ENCODE measurements at regions not wholly inside any gene's neighbourhood (a gene's known extent, or its start where the extent isn't known, plus 50 kb on each side); places are given as distances from the start of the nearest gene placed in this dataset.

- H3K4me1 ChIP-seq: peaks cover 0 to 15% (median 0%) of the 10 kb centered on the region in 9 donors
- H3K36me3 ChIP-seq: no peaks in the 10 kb centered on the region
- ATAC-seq (no peak), DNase-seq (no peak)
- no peaks in the 10 kb centered on the region for H3K27me3 ChIP-seq
- H3K9me3 ChIP-seq: no peaks in the 10 kb centered on the region
- H3K4me3 ChIP-seq: no peak overlapping the region
- intact Hi-C loops (cut with DNase I): no loop called here
- TF ChIP-seq, protein P1, sequence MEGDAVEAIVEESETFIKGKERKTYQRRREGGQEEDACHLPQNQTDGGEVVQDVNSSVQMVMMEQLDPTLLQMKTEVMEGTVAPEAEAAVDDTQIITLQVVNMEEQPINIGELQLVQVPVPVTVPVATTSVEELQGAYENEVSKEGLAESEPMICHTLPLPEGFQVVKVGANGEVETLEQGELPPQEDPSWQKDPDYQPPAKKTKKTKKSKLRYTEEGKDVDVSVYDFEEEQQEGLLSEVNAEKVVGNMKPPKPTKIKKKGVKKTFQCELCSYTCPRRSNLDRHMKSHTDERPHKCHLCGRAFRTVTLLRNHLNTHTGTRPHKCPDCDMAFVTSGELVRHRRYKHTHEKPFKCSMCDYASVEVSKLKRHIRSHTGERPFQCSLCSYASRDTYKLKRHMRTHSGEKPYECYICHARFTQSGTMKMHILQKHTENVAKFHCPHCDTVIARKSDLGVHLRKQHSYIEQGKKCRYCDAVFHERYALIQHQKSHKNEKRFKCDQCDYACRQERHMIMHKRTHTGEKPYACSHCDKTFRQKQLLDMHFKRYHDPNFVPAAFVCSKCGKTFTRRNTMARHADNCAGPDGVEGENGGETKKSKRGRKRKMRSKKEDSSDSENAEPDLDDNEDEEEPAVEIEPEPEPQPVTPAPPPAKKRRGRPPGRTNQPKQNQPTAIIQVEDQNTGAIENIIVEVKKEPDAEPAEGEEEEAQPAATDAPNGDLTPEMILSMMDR (IDR thresholded peaks at IDR 0.05): no peak
- 92 to 96% methylated on average over 2 of the region's 2 CpGs for WGBS, 2 donors
- no peak overlapping the region for H3K27ac ChIP-seq
Measured at GRCh38 chr3:5039585-5039984, 60.3 kb downstream of the BHLHE40 start.

DNA sequence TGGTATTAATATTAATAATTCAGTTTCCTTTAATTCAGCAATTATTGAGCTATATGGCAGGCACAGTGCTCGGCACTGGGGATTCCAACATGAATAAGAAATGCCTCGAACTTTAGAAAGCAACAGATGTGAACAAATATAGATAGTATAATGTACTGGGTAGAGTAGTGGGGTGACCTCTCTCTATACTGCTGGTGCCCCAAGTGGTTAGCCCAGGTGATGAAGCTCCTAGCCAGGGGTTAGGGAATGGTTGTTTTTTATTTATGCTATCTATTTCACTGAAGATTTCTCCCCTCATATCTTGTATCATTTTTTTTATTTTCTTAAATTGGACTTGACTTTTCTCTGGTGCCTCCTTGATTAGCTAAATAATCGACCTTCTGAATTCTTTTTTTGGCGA is 62.1 kb downstream of the BHLHE40 start:
- H3K27ac ChIP-seq: no peak overlapping the region
- H3K4me3 ChIP-seq: no peak overlapping the region
- intact Hi-C loops (cut with DNase I): no loop called here
- H3K4me1 ChIP-seq: peaks cover 0 to 15% (median 0%) of the 10 kb centered on the region in 9 donors
- TF ChIP-seq, protein P1 (IDR thresholded peaks at IDR 0.05): no peak
- no peaks in the 10 kb centered on the region for H3K9me3 ChIP-seq
- ATAC-seq (no peak), DNase-seq (no peak)
- no peaks in the 10 kb centered on the region for H3K27me3 ChIP-seq
- no peaks in the 10 kb centered on the region for H3K36me3 ChIP-seq
- WGBS, 2 donors: 71 to 96% methylated on average over 4 of the region's 4 CpGs

DNA sequence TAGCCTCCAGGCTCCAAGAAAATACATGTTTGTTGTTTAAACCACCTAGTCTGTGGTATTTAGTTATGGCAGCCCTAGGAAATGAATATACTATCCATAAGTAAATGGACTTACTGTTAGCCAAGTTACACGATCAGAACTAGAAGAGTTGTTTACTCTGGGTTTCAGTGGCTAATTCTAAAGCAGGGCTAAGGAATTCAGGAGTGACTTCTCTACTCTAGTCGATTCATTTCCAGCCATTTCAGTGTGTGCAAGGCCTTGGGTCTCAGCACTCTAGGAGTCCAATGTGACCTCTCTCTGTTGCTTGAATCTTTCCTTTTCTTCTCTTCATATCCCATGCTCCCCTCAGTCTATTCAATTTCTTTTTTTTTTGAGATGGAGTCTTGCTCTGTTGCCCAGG is 66.7 kb downstream of the BHLHE40 start:
- intact Hi-C loops (cut with DNase I): no loop called here
- 84 to 92% methylated on average over 2 of the region's 2 CpGs for WGBS, 2 donors
- H3K27ac ChIP-seq: no peak overlapping the region
- no peaks in the 10 kb centered on the region for H3K27me3 ChIP-seq
- TF ChIP-seq, protein P1 (IDR thresholded peaks at IDR 0.05): no peak
- no peak overlapping the region for H3K4me3 ChIP-seq
- ATAC-seq: no peak
- no peaks in the 10 kb centered on the region for H3K4me1 ChIP-seq
- peaks cover 0 to 12% (median 0%) of the 10 kb centered on the region in 11 donors for H3K9me3 ChIP-seq
- no peaks in the 10 kb centered on the region for H3K36me3 ChIP-seq
- no peak for DNase-seq

GRCh38 chr3:5047764-5048419 is 68.7 kb downstream of the BHLHE40 start:
- 79 to 83% methylated on average over 3 of the region's 3 CpGs for WGBS, 2 donors
- Histone ChIP-seq H3K9me3 (peaks cover 0 to 12% (median 0%) of the 10 kb centered on the region in 11 donors), H3K4me1 (peaks cover 0 to 10% (median 0%) of the 10 kb centered on the region in 9 donors), H3K27ac (no peak overlapping the region), H3K4me3 (no peak overlapping the region), H3K36me3 (no peaks in the 10 kb centered on the region), H3K27me3 (no peaks in the 10 kb centered on the region)
- TF ChIP-seq, protein P1 (IDR thresholded peaks at IDR 0.05): no peak
- ATAC-seq: no peak
- intact Hi-C loops (cut with DNase I): no loop called here
- DNase-seq: no peak

Measured in heart right ventricle (tissue), 16 donors.